GM21528 (cell line): ENCODE measurements at regions not wholly inside any gene's neighbourhood (a gene's known extent, or its start where the extent isn't known, plus 50 kb on each side); places are given as distances from the start of the nearest gene placed in this dataset.

ENCODE experiments used
- ATAC-seq: cut with Tn5 transposase; IDR thresholded peaks from one replicate; pipeline ENCODE4 v1.9.1; 2021; ENCODE audit warnings: mild to moderate bottlenecking, moderate library complexity; ENCODE audit not compliant: unreplicated experiment, low FRiP score

- no peak for ATAC-seq
Observed at GRCh38 chr6:140966676-140967075, 1166.0 kb upstream of the GJE1 start.

GRCh38 chr6:140960566-140960965, 1172.2 kb upstream of the GJE1 start:
- no peak for ATAC-seq

GRCh38 chr6:140957386-140957785, 1175.3 kb upstream of the GJE1 start:
- ATAC-seq: no peak

GRCh38 chr6:140956571-140957369, 1176.0 kb upstream of the GJE1 start:
- no peak for ATAC-seq

GRCh38 chr6:140940251-140940925, 1192.3 kb upstream of the GJE1 start:
- ATAC-seq: no peak

GRCh38 chr6:140932909-140933308, 1199.8 kb upstream of the GJE1 start:
- no peak for ATAC-seq

GRCh38 chr6:140931581-140931980, 1201.1 kb upstream of the GJE1 start:
- ATAC-seq: no peak

- no peak for ATAC-seq
Observed at GRCh38 chr6:140929121-140929520, 1203.6 kb upstream of the GJE1 start.

DNA sequence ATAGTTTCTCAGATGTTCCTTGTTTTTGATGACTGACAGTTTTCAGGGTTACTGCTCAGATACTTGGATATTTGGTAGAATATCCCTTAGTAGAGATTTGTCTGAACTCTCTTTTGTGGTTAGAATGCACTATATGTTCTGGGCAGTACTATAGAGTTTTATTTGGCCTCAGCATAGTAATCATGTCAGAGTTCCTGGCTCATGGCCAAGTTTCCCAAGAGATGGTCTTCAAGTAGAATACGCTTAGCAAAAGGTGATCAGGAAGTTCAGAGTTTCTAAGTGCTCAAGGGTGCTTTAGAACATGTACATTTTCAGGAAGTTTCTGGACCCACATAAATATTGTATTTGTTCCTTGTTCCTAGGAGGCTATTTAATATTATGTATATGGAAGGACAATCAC, 1209.7 kb upstream of the GJE1 start:
- ATAC-seq: no peak

- ATAC-seq: no peak
Observed at GRCh38 chr6:140921366-140922226, 1211.1 kb upstream of the GJE1 start.

DNA sequence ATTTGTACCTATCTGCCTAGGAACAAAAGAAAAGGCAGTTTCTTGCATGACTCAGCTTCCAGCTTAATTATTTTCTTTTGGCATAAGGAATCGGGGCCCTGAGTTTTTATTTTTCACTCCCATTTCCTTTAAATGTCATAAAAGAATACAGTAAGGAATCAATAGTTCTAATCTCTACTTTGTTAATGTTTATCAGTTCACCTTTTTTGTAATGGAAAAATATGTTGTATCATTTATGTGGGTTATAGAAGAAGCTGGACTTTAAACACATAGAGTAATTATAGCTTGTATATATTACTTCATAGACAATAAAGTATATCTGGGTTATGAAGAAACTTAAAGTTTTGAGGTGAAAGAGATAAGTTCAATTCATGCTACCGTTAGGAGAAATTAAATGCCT, 1214.8 kb upstream of the GJE1 start:
- ATAC-seq: no peak

DNA sequence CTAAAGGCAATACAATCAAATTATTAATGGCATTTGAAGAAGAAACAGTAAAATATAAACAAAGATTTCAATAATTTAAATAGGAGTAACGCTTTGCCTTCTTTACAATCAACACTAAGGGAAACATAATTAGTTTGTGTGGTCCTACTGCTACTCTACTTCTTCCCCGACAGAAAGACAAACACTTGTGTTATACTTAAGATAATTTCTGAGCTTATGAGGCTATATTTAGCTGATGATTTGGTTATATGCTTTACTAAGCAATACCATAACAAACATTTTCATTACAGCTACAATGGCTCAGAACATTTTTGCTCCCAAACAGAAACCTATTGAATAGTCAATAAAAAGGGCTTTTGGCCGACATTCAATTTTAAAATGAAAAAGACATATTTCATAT, 1217.2 kb upstream of the GJE1 start:
- no peak for ATAC-seq

- no peak for ATAC-seq
Observed at GRCh38 chr6:140915103-140915502, 1217.6 kb upstream of the GJE1 start.

- ATAC-seq: no peak
Observed at GRCh38 chr6:140912686-140913085, 1220.0 kb upstream of the GJE1 start.

- ATAC-seq: no peak
Observed at GRCh38 chr6:140909625-140910024, 1223.1 kb upstream of the GJE1 start.

DNA sequence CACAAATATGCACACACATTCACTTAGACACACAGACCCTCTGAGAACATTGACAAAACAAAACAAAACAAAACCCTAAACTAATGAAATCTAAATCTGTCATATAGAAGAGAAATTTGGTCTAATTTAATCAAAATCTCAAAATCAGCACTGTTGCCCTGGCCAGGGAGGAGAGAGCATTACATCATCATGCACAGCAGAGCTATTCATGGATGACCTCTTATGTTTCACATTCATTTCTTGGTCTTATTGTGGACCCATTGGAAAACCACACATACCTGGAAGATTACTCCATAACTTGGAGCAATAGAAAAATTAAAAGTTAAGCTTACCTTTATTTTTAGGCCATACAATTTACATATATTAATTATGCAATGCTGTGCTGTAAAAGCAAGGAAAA, 1223.6 kb upstream of the GJE1 start:
- no peak for ATAC-seq

DNA sequence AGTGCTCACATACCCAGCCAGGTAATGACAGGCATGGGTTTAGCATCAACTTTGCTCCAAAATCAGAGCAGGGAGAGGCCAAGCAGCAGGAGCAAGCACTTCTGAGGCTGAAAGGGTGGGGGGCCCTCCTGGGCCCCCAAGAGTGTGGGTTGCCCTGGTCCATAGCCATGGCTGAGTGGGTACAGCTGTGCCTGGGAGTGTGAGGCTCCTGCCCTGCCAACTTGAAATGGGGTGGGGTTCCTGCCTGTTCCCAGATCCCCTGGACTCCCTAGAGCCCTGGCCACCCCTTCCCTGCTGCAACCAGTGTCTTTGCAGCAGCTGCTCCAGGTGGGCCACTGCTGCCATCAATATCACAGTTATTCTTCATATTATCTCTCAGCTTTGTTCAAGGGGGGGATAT, 1224.2 kb upstream of the GJE1 start:
- ATAC-seq: no peak

DNA sequence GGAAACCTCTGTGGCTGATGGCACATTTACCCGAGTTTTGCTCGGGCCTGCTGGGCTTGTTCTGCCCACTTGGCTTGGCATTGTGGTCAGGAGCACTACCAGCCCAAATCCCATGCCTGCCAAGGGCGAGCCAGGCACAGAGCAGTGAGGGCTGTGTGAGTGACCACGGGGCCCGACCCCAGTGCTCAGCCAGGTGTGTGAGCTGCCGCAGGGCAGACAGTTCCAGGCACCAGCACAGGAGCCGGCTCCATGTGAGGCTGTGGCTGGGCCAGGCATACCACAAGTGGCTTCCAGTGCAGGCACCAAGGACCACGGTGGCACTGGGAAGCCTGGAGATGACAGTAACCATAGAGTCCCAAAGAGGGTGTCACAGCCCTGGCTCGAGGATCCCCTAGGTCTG, 1225.5 kb upstream of the GJE1 start:
- ATAC-seq: no peak

GRCh38 chr6:140905724-140906123, 1227.0 kb upstream of the GJE1 start:
- ATAC-seq: no peak

- no peak for ATAC-seq
Observed at GRCh38 chr6:140905050-140905449, 1227.7 kb upstream of the GJE1 start.
